ENCODE measurements at regions not wholly inside any gene's neighbourhood (a gene's known extent, or its start where the extent isn't known, plus 50 kb on each side); places are given as distances from the start of the nearest gene placed in this dataset.

- H3K4me3 ChIP-seq (replicated peaks; ENCODE audit: low read depth, low read length) = no peak overlapping the region
- no peak for TF ChIP-seq CTCF (IDR thresholded peaks at IDR 0.05; ENCODE audit: low read depth, low read length, missing control alignments)
- DNase-seq (ENCODE audit: extremely low read depth, low read depth) = no peak
These were observed 94.5 kb upstream of the FAM20A start for GRCh38 chr17:68695659-68696058.

- peak; percentile 71 for DNase-seq (ENCODE audit: extremely low read depth, low read depth)
- TF ChIP-seq CTCF (IDR thresholded peaks at IDR 0.05; ENCODE audit: low read depth, low read length, missing control alignments) = no peak
- H3K4me3 ChIP-seq (replicated peaks; ENCODE audit: low read depth, low read length) = no peak overlapping the region
These were observed 93.8 kb upstream of the FAM20A start for GRCh38 chr17:68694791-68695485.

- TF ChIP-seq CTCF (IDR thresholded peaks at IDR 0.05; ENCODE audit: low read depth, low read length, missing control alignments) = no peak
- no peak for DNase-seq (ENCODE audit: extremely low read depth, low read depth)
- H3K4me3 ChIP-seq (replicated peaks; ENCODE audit: low read depth, low read length) = no peak overlapping the region
These were observed 92.7 kb upstream of the FAM20A start for GRCh38 chr17:68693896-68694295.

GRCh38 chr17:68693466-68693865 is 92.3 kb upstream of the FAM20A start:
- no peak for TF ChIP-seq CTCF (IDR thresholded peaks at IDR 0.05; ENCODE audit: low read depth, low read length, missing control alignments)
- no peak overlapping the region for H3K4me3 ChIP-seq (replicated peaks; ENCODE audit: low read depth, low read length)
- no peak for DNase-seq (ENCODE audit: extremely low read depth, low read depth)

- no peak for DNase-seq (ENCODE audit: extremely low read depth, low read depth)
- H3K4me3 ChIP-seq (replicated peaks; ENCODE audit: low read depth, low read length) = no peak overlapping the region
- TF ChIP-seq CTCF (IDR thresholded peaks at IDR 0.05; ENCODE audit: low read depth, low read length, missing control alignments) = no peak
These were observed 85.2 kb upstream of the FAM20A start for GRCh38 chr17:68686108-68686988.

GRCh38 chr17:68684949-68685357 is 83.8 kb upstream of the FAM20A start:
- H3K4me3 ChIP-seq (replicated peaks; ENCODE audit: low read depth, low read length) = no peak overlapping the region
- TF ChIP-seq CTCF (IDR thresholded peaks at IDR 0.05; ENCODE audit: low read depth, low read length, missing control alignments) = no peak
- DNase-seq (ENCODE audit: extremely low read depth, low read depth) = no peak

Measured in HFF-Myc (cell line).